OCI-LY7 (cell line): ENCODE measurements at regions not wholly inside any gene's neighbourhood (a gene's known extent, or its start where the extent isn't known, plus 50 kb on each side); places are given as distances from the start of the nearest gene placed in this dataset.
"Not testable (repeated sequence)": the region's sequence is repeated elsewhere in the genome, so short reads cannot be mapped to it uniquely, and the experiment has no call there.

Experiments used
- BruUV-seq: library from RNA; stranded (reverse); fragments of 400-500 nt; replicated peaks from 2 replicates; lab custom pipeline; 2021; lab: Mats Ljungman, UMichigan
- CTCF ChIA-PET: fragments of 300-600 bp; sonication (Branson Sonifier 250); formaldehyde crosslinking; loops from one replicate; lab custom pipeline; 2022; ENCODE audit warnings: antibody characterized with exemption; ENCODE audit not compliant: unreplicated experiment; lab: Charles Lee
- POLR2A ChIA-PET: fragments of 300-600 bp; sonication (Branson Sonifier 250); formaldehyde crosslinking; loops from one replicate; lab custom pipeline; 2022; ENCODE audit warnings: antibody characterized with exemption; lab: Charles Lee
- DNase-seq: peaks from one replicate; pipeline ENCODE4 v3.0.0-alpha.2; 2015; ENCODE audit warnings: low spot score
- H2AFZ ChIP-seq: fragments of 200-600 bp; sonication (generic), shearing (Covaris generic); 2 replicates; pipeline ENCODE4 v1.6.1; 2014; ENCODE audit warnings: mild to moderate bottlenecking, antibody characterized with exemption, low read length, moderate library complexity
- H3K27ac ChIP-seq: fragments of 200-600 bp; sonication (generic); 2 replicates; pipeline ENCODE4 v1.5.1; 2014; ENCODE audit warnings: mixed run types, low read depth, mild to moderate bottlenecking, moderate library complexity, low read length, inconsistent platforms; ENCODE audit not compliant: poor library complexity, severe bottlenecking
- H3K36me3 ChIP-seq: fragments of 200-600 bp; sonication (generic); 2 replicates; pipeline ENCODE4 v1.6.1; 2014; ENCODE audit warnings: mild to moderate bottlenecking, antibody characterized with exemption, low read length, moderate library complexity, mixed read lengths; ENCODE audit not compliant: insufficient read depth
- H3K4me1 ChIP-seq: fragments of 200-600 bp; sonication (generic); 2 replicates; pipeline ENCODE4 v1.5.1; 2014; ENCODE audit warnings: mild to moderate bottlenecking, low read length; ENCODE audit not compliant: insufficient read depth, poor library complexity, severe bottlenecking
- H3K4me2 ChIP-seq: fragments of 200-600 bp; sonication (generic); 2 replicates; pipeline ENCODE4 v1.6.1; 2014; ENCODE audit warnings: mild to moderate bottlenecking, low read length
- H3K4me3 ChIP-seq: fragments of 200-600 bp; sonication (generic); 2 replicates; pipeline ENCODE4 v1.5.1; 2014; ENCODE audit warnings: mild to moderate bottlenecking, low read depth, low read length; ENCODE audit not compliant: poor library complexity, severe bottlenecking
- H3K79me2 ChIP-seq: fragments of 200-600 bp; sonication (generic); 2 replicates; pipeline ENCODE4 v1.6.1; 2016; ENCODE audit warnings: low read depth, mild to moderate bottlenecking, low read length, moderate library complexity, mixed read lengths; ENCODE audit not compliant: insufficient read depth
- H3K9me2 ChIP-seq: fragments of 200-600 bp; sonication (generic); 2 replicates; pipeline ENCODE4 v1.6.1; 2016; ENCODE audit warnings: mild to moderate bottlenecking, low read length, mixed read lengths; ENCODE audit not compliant: insufficient read depth
- H3K9me3 ChIP-seq: fragments of 200-600 bp; sonication (generic); 2 replicates; pipeline ENCODE4 v1.6.1; 2014; ENCODE audit warnings: mild to moderate bottlenecking, mixed run types, low read length, mixed read lengths
- H4K20me1 ChIP-seq: fragments of 200-600 bp; sonication (generic); 2 replicates; pipeline ENCODE4 v1.6.1; 2014; ENCODE audit warnings: mild to moderate bottlenecking, antibody characterized with exemption, low read length, moderate library complexity, mixed read lengths; ENCODE audit not compliant: insufficient read depth
- EZH2phosphoT487 ChIP-seq: fragments of 200-600 bp; sonication (generic); IDR thresholded peaks from 2 replicates; pipeline ENCODE4 v1.6.1; 2018; ENCODE audit warnings: low read depth, borderline replicate concordance, mild to moderate bottlenecking, mixed run types, antibody characterized with exemption, low read length, moderate library complexity, mixed read lengths
- intact Hi-C: fragments of 100-400 bp; cut with micrococcal nuclease; formaldehyde crosslinking; loops from one replicate; pipeline ENCODE4 v1.10.0; 2022; ENCODE audit not compliant: unreplicated experiment
- TF ChIP-seq, protein P1 (sequence below): fragments of 200-600 bp; sonication (generic); conservative IDR thresholded peaks from 2 replicates; pipeline ENCODE4 v1.5.1; 2014; ENCODE audit warnings: mild to moderate bottlenecking, antibody characterized with exemption, low read length, moderate library complexity, mixed read lengths

GRCh38 chr6:11403035-11403601 lies 134.4 kb upstream of the TMEM170B start:
- no peaks in the 10 kb centered on the region for H3K9me3 ChIP-seq
- H3K9me2 ChIP-seq, result no peaks in the 10 kb centered on the region
- no peak for DNase-seq
- no TSS peak for BruUV-seq
- no peaks in the 10 kb centered on the region for H3K36me3 ChIP-seq
- intact Hi-C loops, result no loop called here
- no peak overlapping the region for H3K27ac ChIP-seq
- H3K4me1 ChIP-seq, result peaks cover 16% of the 10 kb centered on the region
- H3K4me3 ChIP-seq, result no peak overlapping the region
- no peak overlapping the region for H3K4me2 ChIP-seq
- no peaks in the 10 kb centered on the region for H3K79me2 ChIP-seq
- TF ChIP-seq, protein P1, sequence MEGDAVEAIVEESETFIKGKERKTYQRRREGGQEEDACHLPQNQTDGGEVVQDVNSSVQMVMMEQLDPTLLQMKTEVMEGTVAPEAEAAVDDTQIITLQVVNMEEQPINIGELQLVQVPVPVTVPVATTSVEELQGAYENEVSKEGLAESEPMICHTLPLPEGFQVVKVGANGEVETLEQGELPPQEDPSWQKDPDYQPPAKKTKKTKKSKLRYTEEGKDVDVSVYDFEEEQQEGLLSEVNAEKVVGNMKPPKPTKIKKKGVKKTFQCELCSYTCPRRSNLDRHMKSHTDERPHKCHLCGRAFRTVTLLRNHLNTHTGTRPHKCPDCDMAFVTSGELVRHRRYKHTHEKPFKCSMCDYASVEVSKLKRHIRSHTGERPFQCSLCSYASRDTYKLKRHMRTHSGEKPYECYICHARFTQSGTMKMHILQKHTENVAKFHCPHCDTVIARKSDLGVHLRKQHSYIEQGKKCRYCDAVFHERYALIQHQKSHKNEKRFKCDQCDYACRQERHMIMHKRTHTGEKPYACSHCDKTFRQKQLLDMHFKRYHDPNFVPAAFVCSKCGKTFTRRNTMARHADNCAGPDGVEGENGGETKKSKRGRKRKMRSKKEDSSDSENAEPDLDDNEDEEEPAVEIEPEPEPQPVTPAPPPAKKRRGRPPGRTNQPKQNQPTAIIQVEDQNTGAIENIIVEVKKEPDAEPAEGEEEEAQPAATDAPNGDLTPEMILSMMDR, result no peak
- TF ChIP-seq EZH2phosphoT487, result no peak
- ChIA-PET CTCF (no interaction called here), POLR2A (no interaction called here)
- no peaks in the 10 kb centered on the region for H4K20me1 ChIP-seq
- H2AFZ ChIP-seq, result peak overlapping the region; percentile 40; the same call in 1 of the 2 replicates

DNA sequence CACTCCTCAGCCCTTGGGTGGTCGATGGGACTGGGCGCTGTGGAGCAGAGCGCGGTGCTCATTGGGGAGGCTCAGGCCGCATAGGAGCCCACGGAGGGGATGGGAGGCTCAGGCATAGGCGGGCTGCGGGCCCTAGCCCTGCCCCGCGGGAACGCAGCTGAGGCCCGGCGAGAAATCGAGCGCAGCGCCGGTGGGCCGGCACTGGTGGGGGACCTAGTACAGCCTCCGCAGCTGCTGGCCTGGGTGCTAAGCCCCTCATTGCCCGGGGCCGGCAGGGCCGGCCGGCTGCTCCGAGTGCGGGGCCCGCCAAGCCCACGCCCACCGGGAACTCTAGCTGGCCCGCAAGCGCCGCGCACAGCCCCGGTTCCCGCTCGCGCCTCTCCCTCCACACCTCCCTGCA lies 135.0 kb upstream of the TMEM170B start:
- H3K4me3 ChIP-seq, H4K20me1 ChIP-seq, H3K27ac ChIP-seq, H3K79me2 ChIP-seq, intact Hi-C loops, BruUV-seq, H2AFZ ChIP-seq, H3K4me2 ChIP-seq, DNase-seq, H3K36me3 ChIP-seq, CTCF ChIA-PET, H3K9me2 ChIP-seq, H3K9me3 ChIP-seq: not testable (repeated sequence)
- POLR2A ChIA-PET, result interaction anchor here (1.9 kb wide), 1 partner anchor 58 kb away, joined by 6 read pairs; no protein-coding TSS in a partner anchor
- peaks cover 16% of the 10 kb centered on the region for H3K4me1 ChIP-seq

DNA sequence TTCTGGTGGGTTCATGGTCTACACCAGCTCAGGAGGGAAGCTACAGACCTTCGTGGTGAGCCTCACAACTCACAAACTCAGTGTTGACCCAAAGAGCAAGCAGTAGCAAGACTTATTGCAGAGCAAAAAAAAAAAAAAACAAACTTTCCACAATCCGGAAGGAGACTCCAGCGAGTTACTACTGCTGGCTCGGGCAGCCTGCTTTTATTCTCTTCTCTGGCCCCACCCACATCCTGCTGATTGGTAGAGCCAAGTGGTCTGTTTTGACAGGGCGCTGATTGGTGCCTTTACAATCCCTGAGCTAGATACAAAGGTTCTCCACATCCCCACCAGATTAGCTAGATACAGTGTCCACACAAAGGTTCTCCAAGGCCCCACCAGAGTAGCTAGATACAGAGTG lies 135.6 kb upstream of the TMEM170B start:
- POLR2A ChIA-PET, result interaction anchor here (1.7 to 1.9 kb wide), 2 partner anchors 22 to 59 kb away, joined by 5 to 6 read pairs; no protein-coding TSS in a partner anchor
- H3K27ac ChIP-seq, CTCF ChIA-PET, H2AFZ ChIP-seq, H3K9me3 ChIP-seq, H3K9me2 ChIP-seq, H4K20me1 ChIP-seq, DNase-seq, intact Hi-C loops, H3K79me2 ChIP-seq, H3K36me3 ChIP-seq, BruUV-seq, H3K4me2 ChIP-seq, H3K4me3 ChIP-seq: not testable (repeated sequence)
- peaks cover 16% of the 10 kb centered on the region for H3K4me1 ChIP-seq
